ENCODE measurements at regions not wholly inside any gene's neighbourhood (a gene's known extent, or its start where the extent isn't known, plus 50 kb on each side); places are given as distances from the start of the nearest gene placed in this dataset.

GRCh38 chr2:194443926-194444325, 1213.1 kb upstream of the SLC39A10 start:
- ATAC-seq (no peak), DNase-seq (no peak)
- peaks cover 0 to 15% of the 10 kb centered on the region in 2 donors for H3K9me3 ChIP-seq
- H3K4me1 ChIP-seq: no peaks in the 10 kb centered on the region
- H3K27me3 ChIP-seq: no peaks in the 10 kb centered on the region
- H3K4me3 ChIP-seq: no peak overlapping the region
- no peak overlapping the region for H3K27ac ChIP-seq
- TF ChIP-seq, protein P1, sequence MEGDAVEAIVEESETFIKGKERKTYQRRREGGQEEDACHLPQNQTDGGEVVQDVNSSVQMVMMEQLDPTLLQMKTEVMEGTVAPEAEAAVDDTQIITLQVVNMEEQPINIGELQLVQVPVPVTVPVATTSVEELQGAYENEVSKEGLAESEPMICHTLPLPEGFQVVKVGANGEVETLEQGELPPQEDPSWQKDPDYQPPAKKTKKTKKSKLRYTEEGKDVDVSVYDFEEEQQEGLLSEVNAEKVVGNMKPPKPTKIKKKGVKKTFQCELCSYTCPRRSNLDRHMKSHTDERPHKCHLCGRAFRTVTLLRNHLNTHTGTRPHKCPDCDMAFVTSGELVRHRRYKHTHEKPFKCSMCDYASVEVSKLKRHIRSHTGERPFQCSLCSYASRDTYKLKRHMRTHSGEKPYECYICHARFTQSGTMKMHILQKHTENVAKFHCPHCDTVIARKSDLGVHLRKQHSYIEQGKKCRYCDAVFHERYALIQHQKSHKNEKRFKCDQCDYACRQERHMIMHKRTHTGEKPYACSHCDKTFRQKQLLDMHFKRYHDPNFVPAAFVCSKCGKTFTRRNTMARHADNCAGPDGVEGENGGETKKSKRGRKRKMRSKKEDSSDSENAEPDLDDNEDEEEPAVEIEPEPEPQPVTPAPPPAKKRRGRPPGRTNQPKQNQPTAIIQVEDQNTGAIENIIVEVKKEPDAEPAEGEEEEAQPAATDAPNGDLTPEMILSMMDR (IDR thresholded peaks at IDR 0.05): no peak
- intact Hi-C loops (cut with DNase I): no loop called here
- no peaks in the 10 kb centered on the region for H3K36me3 ChIP-seq

GRCh38 chr2:194424683-194425209, 1232.3 kb upstream of the SLC39A10 start:
- intact Hi-C loops (cut with DNase I): no loop called here
- Histone ChIP-seq H3K4me1 (no peaks in the 10 kb centered on the region), H3K36me3 (no peaks in the 10 kb centered on the region), H3K9me3 (no peaks in the 10 kb centered on the region), H3K27me3 (no peaks in the 10 kb centered on the region), H3K4me3 (no peak overlapping the region), H3K27ac (no peak overlapping the region)
- TF ChIP-seq, protein P1 (IDR thresholded peaks at IDR 0.05): no peak
- ATAC-seq (no peak), DNase-seq (no peak)

DNA sequence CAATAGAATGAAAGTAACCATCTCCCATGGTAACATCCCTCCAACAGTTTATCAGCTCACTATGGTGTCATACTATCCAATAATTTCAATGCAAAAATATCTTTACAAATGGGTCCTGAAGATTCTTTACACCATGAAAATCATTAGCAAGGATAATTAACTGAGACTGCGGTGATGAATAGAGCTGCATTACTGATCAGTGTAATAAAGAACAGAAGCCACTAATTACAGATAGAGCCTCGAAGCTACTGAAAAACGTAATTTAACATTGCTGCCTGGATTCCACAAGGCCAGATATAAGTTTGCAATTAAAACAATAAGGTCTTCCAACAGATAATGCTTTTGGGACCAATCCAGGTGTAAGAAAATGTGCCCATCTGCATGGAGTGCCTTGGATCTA, 1245.8 kb upstream of the SLC39A10 start:
- no peak overlapping the region for H3K4me3 ChIP-seq
- ATAC-seq (no peak), DNase-seq (no peak)
- TF ChIP-seq, protein P1 (IDR thresholded peaks at IDR 0.05): no peak
- intact Hi-C loops (cut with DNase I): no loop called here
- no peaks in the 10 kb centered on the region for H3K36me3 ChIP-seq
- no peaks in the 10 kb centered on the region for H3K27me3 ChIP-seq
- no peaks in the 10 kb centered on the region for H3K4me1 ChIP-seq
- no peak overlapping the region for H3K27ac ChIP-seq
- no peaks in the 10 kb centered on the region for H3K9me3 ChIP-seq

DNA sequence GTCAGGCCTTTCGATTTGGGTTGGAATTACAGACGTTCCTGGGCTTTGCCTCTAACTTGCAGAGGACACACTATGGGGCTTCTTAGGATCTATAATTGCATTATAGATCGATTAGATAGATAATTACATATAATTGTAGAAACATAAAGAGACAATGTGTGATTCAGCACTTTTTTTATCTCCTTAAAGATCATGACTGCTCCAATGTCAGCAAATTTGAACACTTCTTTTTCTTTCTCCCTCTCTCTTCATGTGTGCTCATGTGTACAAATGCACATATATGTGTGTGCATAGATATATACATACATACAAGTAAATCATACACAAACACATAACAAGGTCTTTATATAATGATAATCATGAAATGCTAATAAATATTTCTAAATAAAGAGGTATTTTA, 1261.2 kb upstream of the SLC39A10 start:
- Histone ChIP-seq H3K27me3 (no peaks in the 10 kb centered on the region), H3K27ac (no peak overlapping the region), H3K4me1 (no peaks in the 10 kb centered on the region), H3K9me3 (peaks cover 0 to 2% of the 10 kb centered on the region in 2 donors), H3K4me3 (no peak overlapping the region), H3K36me3 (no peaks in the 10 kb centered on the region)
- DNase-seq (no peak), ATAC-seq (no peak)
- intact Hi-C loops (cut with DNase I): no loop called here
- TF ChIP-seq, protein P1 (IDR thresholded peaks at IDR 0.05): no peak

DNA sequence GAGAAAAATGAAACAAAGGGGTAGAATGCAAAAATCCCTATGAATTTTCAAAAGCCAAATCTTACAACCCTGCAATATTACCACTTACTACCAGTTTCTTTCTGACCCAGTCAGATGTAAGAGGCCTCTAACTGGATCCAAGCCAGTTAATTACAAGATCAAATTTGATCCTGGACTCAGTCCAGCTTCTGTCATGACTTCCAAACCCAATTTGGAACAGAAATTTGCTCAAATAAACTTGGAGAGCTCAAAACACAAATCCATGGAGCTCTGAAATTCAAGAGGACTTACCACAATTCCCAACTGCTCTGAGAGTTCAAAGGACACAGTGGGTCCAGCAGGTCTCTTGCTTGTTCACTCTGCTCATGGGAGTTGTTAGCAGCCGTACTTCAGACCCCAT, 1271.7 kb upstream of the SLC39A10 start:
- Histone ChIP-seq H3K27ac (no peak overlapping the region), H3K27me3 (no peaks in the 10 kb centered on the region), H3K4me1 (no peaks in the 10 kb centered on the region), H3K36me3 (no peaks in the 10 kb centered on the region), H3K4me3 (no peak overlapping the region), H3K9me3 (peaks cover 0 to 41% of the 10 kb centered on the region in 2 donors)
- DNase-seq: no peak
- ATAC-seq: no peak
- TF ChIP-seq, protein P1 (IDR thresholded peaks at IDR 0.05): no peak
- intact Hi-C loops (cut with DNase I): no loop called here

All from left lung (tissue), 4 donors.